Panc1 (cell line): ENCODE measurements at regions not wholly inside any gene's neighbourhood (a gene's known extent, or its start where the extent isn't known, plus 50 kb on each side); places are given as distances from the start of the nearest gene placed in this dataset.

Source experiments
- ATAC-seq: fragments of 200-7000 bp; cut with Tn5 transposase; 2 replicates; pipeline ENCODE4 v1.9.1; 2020; ENCODE audit warnings: mild to moderate bottlenecking, moderate library complexity
- BruUV-seq: library from RNA; stranded (reverse); fragments of 400-500 nt; replicated peaks from 2 replicates; lab custom pipeline; 2021; lab: Mats Ljungman, UMichigan
- CTCF ChIA-PET: fragments of 300-600 bp; sonication (Branson Sonifier 250); formaldehyde crosslinking; loops from one replicate; lab custom pipeline; 2022; ENCODE audit warnings: antibody characterized with exemption; lab: Charles Lee
- POLR2A ChIA-PET: fragments of 300-600 bp; sonication (Branson Sonifier 250); formaldehyde crosslinking; loops from one replicate; lab custom pipeline; 2022; ENCODE audit warnings: antibody characterized with exemption; lab: Charles Lee
- DNase-seq: peaks from one replicate; pipeline ENCODE4 v3.0.0-alpha.2; 2010; ENCODE audit warnings: low read depth, low spot score
- H3K27ac ChIP-seq: 2 replicates; pipeline ENCODE4 v1.5.1; 2011; ENCODE audit warnings: mild to moderate bottlenecking, low read length, inconsistent platforms
- H3K27me3 ChIP-seq: fragments of 200-500 bp; sonication (Bioruptor generic); 2 replicates; pipeline ENCODE4 v1.6.0; 2014; ENCODE audit warnings: low read length, inconsistent platforms; ENCODE audit not compliant: control insufficient read depth, insufficient read depth
- H3K36me3 ChIP-seq: fragments of 200-500 bp; sonication (Bioruptor generic); 2 replicates; pipeline ENCODE4 v1.5.1; 2014; ENCODE audit warnings: inconsistent platforms, mild to moderate bottlenecking, low read length, moderate library complexity; ENCODE audit not compliant: control insufficient read depth, insufficient read depth
- H3K4me1 ChIP-seq: 2 replicates; pipeline ENCODE4 v1.5.1; 2011; ENCODE audit warnings: inconsistent platforms, mild to moderate bottlenecking, low read length, moderate library complexity; ENCODE audit not compliant: control insufficient read depth, insufficient read depth
- H3K4me3 ChIP-seq, 2 experiments: 2 replicates each; pipeline ENCODE4 v1.5.1; 2011 to 2012; ENCODE audit warnings: low read depth in 2 of 2, low read length in 2 of 2, mild to moderate bottlenecking in 2 of 2, inconsistent platforms in 1 of 2, moderate library complexity in 1 of 2
- H3K9me3 ChIP-seq: fragments of 200-500 bp; sonication (Bioruptor generic); 2 replicates; pipeline ENCODE4 v1.5.1; 2014; ENCODE audit warnings: low read depth, mild to moderate bottlenecking, inconsistent platforms, low read length, moderate library complexity; ENCODE audit not compliant: control insufficient read depth, insufficient read depth
- CTCF ChIP-seq: fragments of 450-650 bp; IDR thresholded peaks from 2 replicates; pipeline ENCODE4 v1.5.1; 2017; ENCODE audit warnings: mild to moderate bottlenecking
- POLR2AphosphoS5 ChIP-seq: IDR thresholded peaks from 2 replicates; pipeline ENCODE4 v1.6.1; 2012; ENCODE audit warnings: mild to moderate bottlenecking, low read depth, low read length, moderate library complexity
- REST ChIP-seq, 2 experiments: IDR thresholded peaks; 2 replicates each; pipeline ENCODE4 v1.6.1; 2011 to 2012; ENCODE audit warnings: low read depth in 2 of 2, control low read depth in 1 of 2, low read length in 1 of 2, mild to moderate bottlenecking in 1 of 2, moderate library complexity in 1 of 2; ENCODE audit not compliant: insufficient read depth in 1 of 2
- SIN3A ChIP-seq: IDR thresholded peaks from 2 replicates; pipeline ENCODE4 v1.6.1; 2012; ENCODE audit warnings: low read depth, mild to moderate bottlenecking, low read length, moderate library complexity, borderline replicate concordance; ENCODE audit not compliant: insufficient read depth
- TCF7L2 ChIP-seq: IDR thresholded peaks from 2 replicates; pipeline ENCODE4 v1.6.1; 2011; ENCODE audit warnings: mild to moderate bottlenecking, low read depth, low read length, inconsistent platforms
- in situ Hi-C: cut with HindIII; loops from 2 replicates; pipeline ENCODE4 v1.10.0; 2016; ENCODE audit warnings: low sequenced_read_pairs, low pct_unique_long_range_greater_than_20kb
- intact Hi-C: fragments of 100-400 bp; cut with micrococcal nuclease; formaldehyde crosslinking; loops from one replicate; pipeline ENCODE4 v1.10.0; 2022; ENCODE audit not compliant: unreplicated experiment

GRCh38 chr5:54881286-54882005 is 103.9 kb downstream of the ESM1 start:
- no peak for DNase-seq
- H3K27me3 ChIP-seq: peaks cover 29% of the 10 kb centered on the region
- CTCF ChIA-PET: no interaction called here
- no peaks in the 10 kb centered on the region for H3K36me3 ChIP-seq
- TF ChIP-seq TCF7L2 (no peak), CTCF (no peak), POLR2AphosphoS5 (no peak), REST (IDR thresholded peaks at IDR 0.05; ENCODE audit: insufficient read depth in 1 of 2, low read depth in 2 of 2, low read length in 1 of 2) (no peak), SIN3A (no peak)
- no peak overlapping the region for H3K4me3 ChIP-seq
- POLR2A ChIA-PET: no interaction called here
- H3K4me1 ChIP-seq: no peaks in the 10 kb centered on the region
- ATAC-seq: no peak
- H3K9me3 ChIP-seq: no peaks in the 10 kb centered on the region
- H3K27ac ChIP-seq: no peak overlapping the region
- in situ Hi-C loops: no loop called here
- intact Hi-C loops: no loop called here
- no TSS peak for BruUV-seq

- no peak for TF ChIP-seq TCF7L2
- TF ChIP-seq CTCF: no peak
- no peak for TF ChIP-seq REST (IDR thresholded peaks at IDR 0.05; ENCODE audit: insufficient read depth in 1 of 2, low read depth in 2 of 2, low read length in 1 of 2)
- no peak for TF ChIP-seq SIN3A
- TF ChIP-seq POLR2AphosphoS5: no peak
- H3K9me3 ChIP-seq: no peaks in the 10 kb centered on the region
- no peaks in the 10 kb centered on the region for H3K36me3 ChIP-seq
- no TSS peak for BruUV-seq
- in situ Hi-C loops (no loop called here), intact Hi-C loops (no loop called here)
- DNase-seq (no peak), ATAC-seq (no peak)
- POLR2A ChIA-PET: no interaction called here
- no peak overlapping the region for H3K4me3 ChIP-seq
- no peaks in the 10 kb centered on the region for H3K4me1 ChIP-seq
- CTCF ChIA-PET: no interaction called here
- peaks cover 12% of the 10 kb centered on the region for H3K27me3 ChIP-seq
- H3K27ac ChIP-seq: no peak overlapping the region
Measured at GRCh38 chr5:54876976-54877375, 108.4 kb downstream of the ESM1 start.
